Hepatocyte (in vitro differentiated cells): ENCODE measurements at regions not wholly inside any gene's neighbourhood (a gene's known extent, or its start where the extent isn't known, plus 50 kb on each side); places are given as distances from the start of the nearest gene placed in this dataset.

Experiments
- CTCF ChIP-seq: fragments of 200-600 bp; sonication (generic); IDR thresholded peaks from 2 replicates; pipeline ENCODE4 v1.5.1; 2016; ENCODE audit warnings: antibody characterized with exemption, mild to moderate bottlenecking; ENCODE audit not compliant: poor library complexity
- EZH2 ChIP-seq: fragments of 200-600 bp; sonication (generic); IDR thresholded peaks from 2 replicates; pipeline ENCODE4 v1.6.1; 2016; ENCODE audit warnings: antibody characterized with exemption, mild to moderate bottlenecking, borderline replicate concordance
- EZH2phosphoT487 ChIP-seq: fragments of 200-600 bp; sonication (generic); IDR thresholded peaks from one replicate; pipeline ENCODE4 v1.6.1; 2018; ENCODE audit warnings: antibody characterized with exemption, mild to moderate bottlenecking, low read depth, moderate library complexity; ENCODE audit not compliant: unreplicated experiment, severe bottlenecking

DNA sequence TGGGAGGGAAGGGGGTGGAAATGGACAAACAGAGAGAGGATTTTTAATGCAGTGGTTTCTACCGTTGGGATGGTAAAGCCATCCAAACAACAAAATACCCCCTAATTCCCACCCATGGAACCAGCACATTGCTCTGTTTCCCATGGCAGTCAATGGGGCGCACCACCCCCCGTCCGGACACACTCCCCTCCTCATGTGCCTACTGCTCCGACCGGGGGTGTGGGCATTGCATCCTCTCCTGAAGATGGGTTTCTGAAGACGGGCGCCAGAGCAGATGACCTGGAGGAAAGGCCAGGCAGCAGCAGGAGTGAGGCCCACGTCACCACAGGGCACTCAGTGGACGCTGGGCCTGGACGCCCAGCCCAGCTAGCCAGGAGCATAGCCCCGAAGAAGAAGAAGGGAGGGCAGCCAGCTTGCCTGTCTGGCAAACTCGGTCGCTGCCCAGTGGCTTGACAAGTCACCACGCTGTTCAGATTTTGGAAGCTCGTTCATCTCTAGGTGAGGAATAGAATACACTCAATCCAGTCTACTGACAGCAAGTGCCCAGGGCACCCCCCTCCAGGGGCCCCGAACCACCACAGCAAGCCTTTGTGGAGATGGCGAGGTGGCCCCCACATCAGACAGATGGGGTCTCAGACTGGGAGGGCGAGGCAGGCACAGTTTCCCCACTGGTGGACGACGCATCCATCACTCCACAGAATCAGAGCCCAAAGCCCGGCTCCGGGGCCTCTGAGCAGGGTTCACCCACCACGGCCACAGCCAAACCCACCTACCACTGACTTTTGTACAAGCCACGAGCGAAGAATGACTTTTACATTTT lies 296.2 kb upstream of the SALL3 start:
- TF ChIP-seq CTCF (no peak), EZH2 (no peak), EZH2phosphoT487 (no peak)
